ENCODE measurements at regions not wholly inside any gene's neighbourhood (a gene's known extent, or its start where the extent isn't known, plus 50 kb on each side); places are given as distances from the start of the nearest gene placed in this dataset.

DNA sequence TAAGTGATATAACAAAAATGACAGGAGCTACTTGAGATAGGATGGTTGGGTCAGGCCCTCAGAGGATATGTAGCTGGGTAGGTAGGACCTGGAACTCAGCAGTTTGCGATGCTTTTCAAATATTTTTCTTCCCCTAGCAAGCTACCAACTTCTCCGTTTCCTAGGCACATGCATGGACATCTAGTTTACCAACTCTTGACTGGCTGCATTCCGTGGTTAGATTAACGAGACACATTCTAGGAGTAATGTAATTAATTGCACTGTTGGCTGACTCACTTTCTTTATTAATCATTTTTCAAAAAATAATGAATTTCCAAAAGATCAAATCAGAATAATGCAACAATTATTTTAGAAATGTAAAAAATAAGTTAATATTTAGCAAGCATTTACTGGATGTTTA lies 95.9 kb downstream of the MACIR start:
- TF ChIP-seq, protein P1, sequence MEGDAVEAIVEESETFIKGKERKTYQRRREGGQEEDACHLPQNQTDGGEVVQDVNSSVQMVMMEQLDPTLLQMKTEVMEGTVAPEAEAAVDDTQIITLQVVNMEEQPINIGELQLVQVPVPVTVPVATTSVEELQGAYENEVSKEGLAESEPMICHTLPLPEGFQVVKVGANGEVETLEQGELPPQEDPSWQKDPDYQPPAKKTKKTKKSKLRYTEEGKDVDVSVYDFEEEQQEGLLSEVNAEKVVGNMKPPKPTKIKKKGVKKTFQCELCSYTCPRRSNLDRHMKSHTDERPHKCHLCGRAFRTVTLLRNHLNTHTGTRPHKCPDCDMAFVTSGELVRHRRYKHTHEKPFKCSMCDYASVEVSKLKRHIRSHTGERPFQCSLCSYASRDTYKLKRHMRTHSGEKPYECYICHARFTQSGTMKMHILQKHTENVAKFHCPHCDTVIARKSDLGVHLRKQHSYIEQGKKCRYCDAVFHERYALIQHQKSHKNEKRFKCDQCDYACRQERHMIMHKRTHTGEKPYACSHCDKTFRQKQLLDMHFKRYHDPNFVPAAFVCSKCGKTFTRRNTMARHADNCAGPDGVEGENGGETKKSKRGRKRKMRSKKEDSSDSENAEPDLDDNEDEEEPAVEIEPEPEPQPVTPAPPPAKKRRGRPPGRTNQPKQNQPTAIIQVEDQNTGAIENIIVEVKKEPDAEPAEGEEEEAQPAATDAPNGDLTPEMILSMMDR (IDR thresholded peaks at IDR 0.05 in 4 of 5, conservative IDR thresholded peaks at IDR 0.05 in 1 of 5) = no peak
- TF ChIP-seq POLR2A (IDR thresholded peaks at IDR 0.05) = no peak
- in situ Hi-C loops (cut with MboI; ENCODE audit: low sequenced_read_pairs in 4 of 4) (no loop called here), intact Hi-C loops (cut with DNase I; ENCODE audit: low total_unique reads) (no loop called here)
- Histone ChIP-seq H3K4me1 (no peaks in the 10 kb centered on the region), H3K4me3 (no peak overlapping the region), H3K27ac (no peak overlapping the region), H3K9me3 (no peaks in the 10 kb centered on the region), H3K36me3 (no peaks in the 10 kb centered on the region), H3K27me3 (no peaks in the 10 kb centered on the region)
- ATAC-seq (no peak), DNase-seq (no peak)

DNA sequence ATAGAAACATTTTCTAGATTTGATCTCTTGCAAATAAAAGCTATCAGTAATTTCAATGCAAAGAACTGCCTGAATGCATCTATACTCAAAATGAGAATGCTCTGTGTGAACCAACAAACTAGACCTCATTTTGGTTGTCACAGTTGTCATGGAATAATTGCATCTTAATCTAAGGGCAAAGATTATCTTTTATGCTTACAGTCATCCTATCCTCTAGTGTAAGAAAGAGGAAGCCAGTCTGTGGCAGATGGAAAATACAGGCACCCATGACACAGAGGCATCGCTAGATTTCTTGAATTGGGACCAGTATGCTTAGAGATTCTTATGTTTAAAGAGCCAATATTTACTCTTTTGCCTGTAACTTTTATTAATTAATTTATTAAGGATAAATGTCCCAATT lies 95.0 kb downstream of the MACIR start:
- ATAC-seq = no peak
- in situ Hi-C loops (cut with MboI; ENCODE audit: low sequenced_read_pairs in 4 of 4) = no loop called here
- no peak for TF ChIP-seq POLR2A (IDR thresholded peaks at IDR 0.05)
- TF ChIP-seq, protein P1 (IDR thresholded peaks at IDR 0.05 in 4 of 5, conservative IDR thresholded peaks at IDR 0.05 in 1 of 5) = no peak
- H3K4me1 ChIP-seq = no peaks in the 10 kb centered on the region
- no peak overlapping the region for H3K4me3 ChIP-seq
- H3K9me3 ChIP-seq = no peaks in the 10 kb centered on the region
- H3K27ac ChIP-seq = no peak overlapping the region
- no peaks in the 10 kb centered on the region for H3K27me3 ChIP-seq
- no peak for DNase-seq
- intact Hi-C loops (cut with DNase I; ENCODE audit: low total_unique reads) = no loop called here
- H3K36me3 ChIP-seq = no peaks in the 10 kb centered on the region

GRCh38 chr5:103347716-103348423 lies 89.3 kb downstream of the MACIR start:
- no peak overlapping the region for H3K4me3 ChIP-seq
- no peaks in the 10 kb centered on the region for H3K27me3 ChIP-seq
- no peak for ATAC-seq
- H3K4me1 ChIP-seq = no peaks in the 10 kb centered on the region
- intact Hi-C loops (cut with DNase I; ENCODE audit: low total_unique reads) (no loop called here), in situ Hi-C loops (cut with MboI; ENCODE audit: low sequenced_read_pairs in 4 of 4) (no loop called here)
- H3K27ac ChIP-seq = no peak overlapping the region
- H3K36me3 ChIP-seq = no peaks in the 10 kb centered on the region
- TF ChIP-seq POLR2A (IDR thresholded peaks at IDR 0.05) = no peak
- TF ChIP-seq, protein P1 (IDR thresholded peaks at IDR 0.05 in 4 of 5, conservative IDR thresholded peaks at IDR 0.05 in 1 of 5) = no peak
- DNase-seq = no peak
- H3K9me3 ChIP-seq = no peaks in the 10 kb centered on the region

- Histone ChIP-seq H3K36me3 (no peaks in the 10 kb centered on the region), H3K4me3 (no peak overlapping the region), H3K27ac (no peak overlapping the region), H3K9me3 (no peaks in the 10 kb centered on the region), H3K4me1 (no peaks in the 10 kb centered on the region), H3K27me3 (no peaks in the 10 kb centered on the region)
- TF ChIP-seq, protein P1 (IDR thresholded peaks at IDR 0.05 in 4 of 5, conservative IDR thresholded peaks at IDR 0.05 in 1 of 5) = no peak
- no peak for TF ChIP-seq POLR2A (IDR thresholded peaks at IDR 0.05)
- ATAC-seq (no peak), DNase-seq (no peak)
- in situ Hi-C loops (cut with MboI; ENCODE audit: low sequenced_read_pairs in 4 of 4) = no loop called here
- intact Hi-C loops (cut with DNase I; ENCODE audit: low total_unique reads) = no loop called here
Observed at GRCh38 chr5:103346162-103346748, 87.7 kb downstream of the MACIR start.

Measured in gastrocnemius medialis (tissue), 4 donors.